Tibial nerve (tissue), 4 donors: ENCODE measurements at regions not wholly inside any gene's neighbourhood (a gene's known extent, or its start where the extent isn't known, plus 50 kb on each side); places are given as distances from the start of the nearest gene placed in this dataset.

Experiments
- EP300 ChIP-seq, 2 donors: sonication (generic); formaldehyde crosslinking; IDR thresholded peaks; one replicate each; pipeline ENCODE4 v1.6.1; 2017; ENCODE audit warnings: antibody characterized with exemption in 2 of 2, mild to moderate bottlenecking in 1 of 2
- POLR2A ChIP-seq, 2 donors: fragments of 450-650 bp; IDR thresholded peaks; one replicate each; pipeline ENCODE4 v1.6.1; 2017; ENCODE audit warnings: antibody characterized with exemption in 2 of 2, mild to moderate bottlenecking in 2 of 2, moderate library complexity in 2 of 2
- TF ChIP-seq, protein P1 (sequence below), 5 experiments: fragments of 200-600 bp in 3 of 5; fragments of 450-650 bp in 2 of 5; sonication (generic) in 3 of 5; IDR thresholded peaks; one replicate each; pipeline ENCODE4 v1.5.1; 2016 to 2019; ENCODE audit warnings: antibody characterized with exemption in 5 of 5, mild to moderate bottlenecking in 3 of 5, moderate library complexity in 2 of 5

GRCh38 chr21:25350056-25350455 lies 257.2 kb downstream of the MRPL39 start:
- TF ChIP-seq, protein P1, sequence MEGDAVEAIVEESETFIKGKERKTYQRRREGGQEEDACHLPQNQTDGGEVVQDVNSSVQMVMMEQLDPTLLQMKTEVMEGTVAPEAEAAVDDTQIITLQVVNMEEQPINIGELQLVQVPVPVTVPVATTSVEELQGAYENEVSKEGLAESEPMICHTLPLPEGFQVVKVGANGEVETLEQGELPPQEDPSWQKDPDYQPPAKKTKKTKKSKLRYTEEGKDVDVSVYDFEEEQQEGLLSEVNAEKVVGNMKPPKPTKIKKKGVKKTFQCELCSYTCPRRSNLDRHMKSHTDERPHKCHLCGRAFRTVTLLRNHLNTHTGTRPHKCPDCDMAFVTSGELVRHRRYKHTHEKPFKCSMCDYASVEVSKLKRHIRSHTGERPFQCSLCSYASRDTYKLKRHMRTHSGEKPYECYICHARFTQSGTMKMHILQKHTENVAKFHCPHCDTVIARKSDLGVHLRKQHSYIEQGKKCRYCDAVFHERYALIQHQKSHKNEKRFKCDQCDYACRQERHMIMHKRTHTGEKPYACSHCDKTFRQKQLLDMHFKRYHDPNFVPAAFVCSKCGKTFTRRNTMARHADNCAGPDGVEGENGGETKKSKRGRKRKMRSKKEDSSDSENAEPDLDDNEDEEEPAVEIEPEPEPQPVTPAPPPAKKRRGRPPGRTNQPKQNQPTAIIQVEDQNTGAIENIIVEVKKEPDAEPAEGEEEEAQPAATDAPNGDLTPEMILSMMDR (IDR thresholded peaks at IDR 0.05): no peak
- no peak for TF ChIP-seq POLR2A (IDR thresholded peaks at IDR 0.05)
- no peak for TF ChIP-seq EP300 (IDR thresholded peaks at IDR 0.05)
